Right kidney (tissue), 1 donor: ENCODE measurements at regions not wholly inside any gene's neighbourhood (a gene's known extent, or its start where the extent isn't known, plus 50 kb on each side); places are given as distances from the start of the nearest gene placed in this dataset.
A peak's percentile ranks its signal among the peaks of the same experiment; 100 is the strongest.
"Not testable (repeated sequence)": the region's sequence is repeated elsewhere in the genome, so short reads cannot be mapped to it uniquely, and the experiment has no call there.

Experiments used
- DNase-seq: peaks from one replicate; pipeline ENCODE4 v3.0.0-alpha.2; 2016

DNA sequence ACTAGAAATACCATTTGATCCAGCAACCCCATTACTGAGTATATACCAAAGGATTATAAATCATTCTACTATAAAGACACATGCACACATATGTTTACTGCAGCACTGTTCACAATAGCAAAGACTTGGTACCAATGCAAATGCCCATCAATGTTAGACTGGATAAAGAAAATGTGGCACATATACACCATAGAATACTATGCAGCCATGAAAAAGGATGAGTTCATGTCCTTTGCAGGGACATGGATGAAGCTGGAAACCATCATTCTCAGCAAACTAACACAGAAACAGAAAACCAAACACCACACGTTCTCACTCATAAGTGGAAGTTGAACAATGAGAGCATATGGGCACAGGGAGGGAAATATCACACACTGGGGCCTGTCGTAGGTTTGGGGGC, 106.0 kb downstream of the SPATA18 start:
- DNase-seq, result not testable (repeated sequence)

DNA sequence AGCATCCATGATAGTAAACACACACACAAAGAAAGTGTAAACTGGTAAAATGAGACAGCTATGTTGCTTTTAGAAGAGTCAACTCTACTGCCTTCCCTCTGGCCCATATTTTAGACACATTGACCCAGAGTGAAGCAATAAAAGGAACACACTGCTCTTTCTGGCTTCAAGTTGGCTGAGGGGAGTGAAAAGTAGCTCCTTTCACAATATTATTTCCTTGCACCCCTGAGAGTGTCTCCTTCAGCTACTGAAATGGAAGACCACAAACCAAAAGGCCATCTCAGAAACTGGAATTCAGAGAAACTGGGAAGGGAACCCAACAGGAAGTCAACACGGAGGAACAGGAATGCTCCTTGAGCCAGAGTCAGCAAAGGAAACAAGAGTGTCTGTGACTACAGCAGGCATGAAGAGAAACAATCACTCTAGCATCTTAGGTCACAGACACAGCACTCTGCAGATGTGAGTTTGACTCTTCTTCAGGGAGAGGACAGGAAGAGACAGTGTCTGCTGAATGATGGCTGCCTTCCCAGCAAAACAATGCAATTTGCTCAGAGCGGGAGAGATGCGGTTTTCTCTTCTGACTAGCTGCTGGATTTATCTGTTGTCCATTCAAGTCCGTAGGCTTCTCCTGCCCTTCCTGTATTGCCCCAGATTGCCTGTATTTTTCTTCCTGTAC, 106.7 kb downstream of the SPATA18 start:
- DNase-seq, result no peak

- DNase-seq, result no peak
Observed at GRCh38 chr4:52160859-52161258, 109.8 kb downstream of the SPATA18 start.

GRCh38 chr4:52164116-52164515, 113.0 kb downstream of the SPATA18 start:
- DNase-seq, result no peak

- no peak for DNase-seq
Observed at GRCh38 chr4:52172166-52172565, 121.1 kb downstream of the SPATA18 start.

DNA sequence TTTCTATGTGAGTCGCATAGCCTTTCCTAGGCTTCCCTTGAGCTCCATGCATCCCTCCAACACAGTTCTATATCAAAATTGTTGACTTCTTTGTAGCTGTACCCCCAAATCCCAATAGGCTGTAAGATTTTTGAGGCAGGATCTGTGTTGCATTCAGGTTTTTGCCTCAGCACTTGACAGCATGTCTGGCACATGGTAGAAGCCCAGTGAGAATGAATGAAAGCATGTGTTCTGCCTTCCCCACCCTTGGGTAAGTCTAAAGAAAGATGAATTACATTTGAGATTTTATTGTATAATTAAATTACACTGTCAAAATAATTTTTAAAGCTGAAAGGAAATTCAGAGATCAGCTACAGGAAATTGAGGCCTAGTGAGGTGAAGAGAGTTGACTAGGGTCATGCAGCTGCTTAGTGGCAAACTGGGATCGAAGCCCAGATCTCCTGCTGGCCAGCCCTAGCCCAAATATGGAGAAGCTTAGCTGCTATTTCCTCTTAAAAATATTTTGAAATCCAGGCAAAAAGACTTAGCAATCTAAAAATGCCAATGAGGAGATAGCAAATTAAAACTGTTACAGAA, 122.5 kb downstream of the SPATA18 start:
- DNase-seq, result peak; percentile 11

GRCh38 chr4:52187603-52188002, 136.5 kb downstream of the SPATA18 start:
- DNase-seq, result no peak

DNA sequence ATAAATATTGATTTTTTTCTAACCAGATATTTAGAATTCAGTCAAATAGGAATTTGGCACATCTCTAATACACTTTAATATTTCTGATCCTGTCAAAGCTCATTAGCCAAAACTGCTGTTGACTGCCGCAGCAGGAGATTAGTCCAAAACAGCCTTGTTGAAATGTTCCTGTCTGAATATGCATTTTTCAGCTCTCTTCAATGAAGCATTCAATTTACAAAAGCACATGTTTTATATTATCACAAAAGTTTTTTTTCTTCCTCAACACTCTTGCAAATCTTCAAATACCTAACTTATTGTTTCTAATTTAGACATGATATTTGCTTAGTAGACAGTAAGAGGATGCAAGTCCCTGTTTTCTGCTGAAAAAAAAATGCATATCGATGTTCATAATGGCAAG, 140.9 kb downstream of the SPATA18 start:
- no peak for DNase-seq

GRCh38 chr4:52192721-52193135, 141.6 kb downstream of the SPATA18 start:
- DNase-seq, result no peak

- no peak for DNase-seq
Observed at GRCh38 chr4:52195869-52196268, 144.8 kb downstream of the SPATA18 start.

DNA sequence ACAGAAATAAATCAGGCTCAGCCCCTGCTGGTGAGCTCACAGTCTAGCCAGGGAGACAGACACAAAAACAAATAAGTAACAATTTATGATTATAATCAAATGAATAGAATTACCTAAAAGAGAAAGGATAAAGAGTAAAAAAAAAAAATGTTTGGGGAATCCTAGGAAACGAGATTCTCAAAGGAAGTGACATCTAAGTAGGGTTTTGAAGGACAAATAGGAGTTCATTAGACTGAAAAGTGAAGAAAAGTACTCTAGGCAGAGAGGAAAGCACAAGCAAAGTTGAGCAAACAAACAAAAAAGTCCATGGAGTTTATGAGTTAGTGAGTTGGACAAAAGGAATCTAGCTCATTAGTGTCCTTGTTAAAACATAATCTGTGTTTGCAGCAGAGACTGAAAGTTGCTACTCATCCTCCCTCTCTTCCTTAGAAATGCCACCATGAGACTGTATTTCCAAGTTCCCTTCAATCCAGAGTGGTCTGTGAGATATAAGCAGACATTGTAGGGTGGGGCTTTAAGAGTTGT, 145.6 kb downstream of the SPATA18 start:
- no peak for DNase-seq

GRCh38 chr4:52197306-52197705, 146.2 kb downstream of the SPATA18 start:
- no peak for DNase-seq

DNA sequence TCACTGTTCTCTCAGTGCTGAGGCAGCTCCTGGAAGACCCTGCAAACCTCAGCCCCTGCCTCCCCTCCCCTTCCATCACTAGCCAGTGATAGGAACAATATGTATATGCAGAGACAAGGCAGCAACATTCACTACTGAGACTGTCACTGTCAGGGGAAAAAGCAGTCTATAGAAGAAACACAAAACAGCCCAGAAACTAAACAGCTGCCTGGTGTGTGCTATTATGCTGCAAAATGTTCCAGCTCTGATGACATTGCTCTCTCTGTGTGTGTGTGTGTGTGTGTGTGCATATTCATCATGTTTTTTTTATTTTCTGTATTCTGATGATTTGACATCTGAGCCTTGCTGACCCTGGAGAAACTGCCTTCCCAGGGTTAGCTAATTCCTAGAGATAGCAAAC, 147.2 kb downstream of the SPATA18 start:
- peak; percentile 19 for DNase-seq

GRCh38 chr4:52199574-52200338, 148.7 kb downstream of the SPATA18 start:
- no peak for DNase-seq

DNA sequence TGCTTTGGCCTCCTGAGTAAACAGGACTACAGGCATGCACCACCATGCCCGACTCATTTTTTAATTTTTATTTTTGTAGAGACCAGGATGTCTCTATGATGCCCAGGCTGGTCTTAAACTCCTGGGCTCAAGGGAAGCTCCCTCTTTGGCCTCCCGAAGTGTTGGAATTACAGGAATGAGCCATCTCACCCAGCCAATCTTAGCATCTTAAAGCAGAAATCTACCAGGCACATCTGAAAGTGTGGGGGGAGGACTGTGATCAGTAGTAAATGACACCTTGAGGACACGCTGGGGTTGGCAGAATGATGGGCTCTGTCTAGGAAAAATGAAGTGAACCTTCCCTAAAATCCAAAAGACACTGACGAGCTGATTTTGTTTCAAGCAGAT, 149.2 kb downstream of the SPATA18 start:
- DNase-seq, result no peak

DNA sequence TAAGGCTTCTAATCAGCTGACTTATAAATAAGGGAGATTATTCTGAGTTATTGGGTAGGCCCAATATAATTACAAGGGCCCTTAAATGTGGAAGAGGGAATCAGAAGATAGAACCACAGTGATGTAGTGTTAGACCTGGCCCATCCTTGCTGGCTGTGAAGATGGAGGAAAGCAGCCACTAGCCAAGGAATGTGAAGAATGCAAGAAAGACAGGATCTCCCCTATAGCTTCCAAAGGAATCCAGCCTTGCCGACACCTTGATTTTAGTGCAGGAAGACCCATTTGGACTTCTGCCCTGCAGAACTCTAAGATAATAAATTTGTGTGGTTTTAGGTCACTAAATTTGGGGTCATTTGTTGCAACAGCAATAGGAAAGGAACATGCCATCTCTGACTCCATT, 150.6 kb downstream of the SPATA18 start:
- no peak for DNase-seq

DNA sequence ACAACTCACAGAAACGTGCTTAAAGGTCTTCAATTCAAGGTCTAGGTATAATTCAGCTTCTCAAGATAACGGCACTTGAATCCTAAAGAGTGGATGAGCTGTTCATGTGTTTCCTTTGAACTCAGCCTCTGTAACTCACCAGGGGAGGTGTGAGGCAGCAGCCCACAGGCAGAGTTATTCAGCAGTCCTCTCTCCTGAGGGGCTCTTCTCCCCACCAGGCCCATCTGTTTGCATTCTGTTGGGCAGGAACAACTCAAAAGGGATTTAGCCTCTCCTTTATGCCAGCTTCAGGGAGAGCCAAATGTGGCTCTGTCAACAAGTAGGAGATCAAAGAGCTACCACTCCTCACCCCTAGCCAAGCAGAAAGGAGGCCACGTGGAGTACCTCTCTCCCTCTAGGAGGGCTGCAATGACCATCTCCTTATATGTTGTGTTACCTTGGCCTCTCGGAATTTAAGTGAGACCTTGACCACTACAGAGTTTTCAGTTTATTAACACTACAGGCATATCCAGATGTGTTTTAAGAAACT, 151.2 kb downstream of the SPATA18 start:
- no peak for DNase-seq

GRCh38 chr4:52202931-52203330, 151.8 kb downstream of the SPATA18 start:
- DNase-seq, result no peak

DNA sequence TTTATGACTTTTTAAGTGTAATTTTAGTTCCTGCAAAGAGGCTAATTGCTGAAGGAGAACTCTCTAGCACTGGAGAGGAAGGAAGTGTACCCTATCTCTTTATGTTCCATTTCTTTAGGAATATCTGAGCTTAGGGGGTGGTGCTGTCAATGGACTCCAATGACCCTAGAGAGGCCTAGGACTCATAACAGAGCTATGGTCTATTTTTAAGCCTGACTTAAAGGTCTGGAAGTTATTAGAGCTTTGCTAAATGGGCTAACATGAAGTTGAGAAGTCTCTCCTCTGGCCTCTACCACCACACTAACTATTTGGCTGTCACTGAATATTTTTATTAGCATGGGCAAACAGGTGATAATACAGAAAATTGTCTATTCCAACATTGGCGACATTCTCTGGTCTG, 152.2 kb downstream of the SPATA18 start:
- no peak for DNase-seq

DNA sequence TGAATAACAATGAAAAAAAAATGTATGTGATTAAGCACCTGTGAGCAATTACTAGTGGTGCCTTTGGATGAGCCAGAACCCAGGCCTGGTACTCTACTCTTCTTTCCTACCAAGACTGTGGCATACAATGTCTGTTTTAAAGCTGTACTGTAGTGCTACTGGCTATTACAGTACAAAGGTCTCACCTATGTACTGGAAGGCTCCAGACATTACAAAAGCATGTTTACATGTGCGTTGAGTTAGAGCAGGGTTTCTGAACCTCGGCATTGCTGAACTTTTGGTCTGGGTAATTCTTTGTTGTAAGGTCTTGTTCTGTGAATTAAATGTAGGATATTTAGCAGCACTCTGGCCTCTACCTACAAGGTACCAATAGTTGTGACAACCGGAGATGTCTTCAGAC, 153.8 kb downstream of the SPATA18 start:
- DNase-seq, result no peak

GRCh38 chr4:52207146-52207545, 156.0 kb downstream of the SPATA18 start:
- DNase-seq, result not testable (repeated sequence)

- no peak for DNase-seq
Observed at GRCh38 chr4:52212702-52213101, 161.6 kb downstream of the SPATA18 start.

DNA sequence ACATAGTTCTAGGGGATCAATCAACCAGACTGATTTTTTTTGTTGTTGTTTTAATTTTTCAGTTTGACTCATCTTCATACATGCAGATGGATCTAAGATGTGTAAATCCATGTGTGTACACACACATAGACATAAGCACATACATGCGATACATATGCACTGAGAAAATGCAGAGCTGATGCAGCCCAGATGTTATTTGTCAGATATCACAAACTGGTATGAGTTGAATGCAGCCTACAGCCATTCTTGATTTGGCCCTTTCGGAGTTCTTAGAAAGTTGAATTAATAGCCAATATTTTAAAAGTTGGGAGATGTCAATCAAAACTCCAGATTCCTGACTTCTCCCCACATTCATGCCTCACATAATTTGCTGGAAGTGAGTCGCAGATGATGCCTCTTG, 180.4 kb downstream of the SPATA18 start:
- DNase-seq, result no peak
